CD4-positive, alpha-beta memory T cell (primary cell): ENCODE measurements at regions not wholly inside any gene's neighbourhood (a gene's known extent, or its start where the extent isn't known, plus 50 kb on each side); places are given as distances from the start of the nearest gene placed in this dataset.

Source experiments
- CTCF ChIA-PET: fragments of 350-600 bp; sonication (Branson Sonifier 250); formaldehyde crosslinking; loops from one replicate; lab custom pipeline; 2021; ENCODE audit warnings: inconsistent platforms; ENCODE audit not compliant: partially characterized antibody; lab: Charles Lee
- POLR2A ChIA-PET: fragments of 350-600 bp; sonication (Branson Sonifier 250); formaldehyde crosslinking; loops from one replicate; lab custom pipeline; 2021; ENCODE audit not compliant: partially characterized antibody; lab: Charles Lee
- DNase-seq, 5 donors: peaks; one replicate each; pipeline versions ENCODE4 v3.0.0 to v3.0.0-alpha.2; 2020 to 2022; ENCODE audit warnings: mixed read lengths in 1 of 5
- H3K27ac ChIP-seq: one replicate; pipeline ENCODE4 v1.7.0; 2013; ENCODE audit warnings: low read depth, low read length
- H3K27me3 ChIP-seq: 2 replicates; pipeline ENCODE4 v1.7.0; 2013; ENCODE audit warnings: mild to moderate bottlenecking, low read length, moderate library complexity; ENCODE audit not compliant: insufficient read depth
- H3K36me3 ChIP-seq: 2 replicates; pipeline ENCODE4 v1.7.0; 2013; ENCODE audit warnings: mild to moderate bottlenecking, low read length, moderate library complexity; ENCODE audit not compliant: insufficient read depth
- H3K4me1 ChIP-seq: 2 replicates; pipeline ENCODE4 v1.7.0; 2013; ENCODE audit warnings: mild to moderate bottlenecking, low read length, moderate library complexity; ENCODE audit not compliant: insufficient read depth
- H3K4me3 ChIP-seq, 2 donors: one replicate each; pipeline ENCODE4 v1.7.0; 2013; ENCODE audit warnings: low read length in 2 of 2, mild to moderate bottlenecking in 1 of 2
- H3K9me3 ChIP-seq, 2 donors: one replicate each; pipeline ENCODE4 v1.7.0; 2013; ENCODE audit warnings: low read length in 2 of 2, control low read depth in 1 of 2; ENCODE audit not compliant: control insufficient read depth in 1 of 2
- H3K27ac Mint-ChIP-seq, 7 donors: one replicate each; pipeline ENCODE4 v1.8.0; 2020 to 2021; ENCODE audit warnings: mixed read lengths in 7 of 7, mild to moderate bottlenecking in 6 of 7, inconsistent platforms in 3 of 7, moderate library complexity in 3 of 7
- H3K27me3 Mint-ChIP-seq, 2 donors: one replicate each; pipeline ENCODE4 v1.8.0; 2020 to 2021; ENCODE audit warnings: mixed read lengths in 2 of 2
- H3K36me3 Mint-ChIP-seq, 2 donors: one replicate each; pipeline ENCODE4 v1.8.0; 2020 to 2021; ENCODE audit warnings: mixed read lengths in 2 of 2, inconsistent platforms in 1 of 2, mild to moderate bottlenecking in 1 of 2
- H3K4me1 Mint-ChIP-seq, 4 donors: one replicate each; pipeline ENCODE4 v1.8.0; 2020 to 2021; ENCODE audit warnings: mixed read lengths in 4 of 4, mild to moderate bottlenecking in 1 of 4
- H3K4me3 Mint-ChIP-seq, 8 donors: one replicate each; pipeline ENCODE4 v1.8.0; 2020 to 2021; ENCODE audit warnings: mixed read lengths in 8 of 8, mild to moderate bottlenecking in 7 of 8, moderate library complexity in 6 of 8, inconsistent platforms in 3 of 8
- H3K9me3 Mint-ChIP-seq, 8 donors: one replicate each; pipeline ENCODE4 v1.8.0; 2020 to 2021; ENCODE audit warnings: mixed read lengths in 8 of 8, mild to moderate bottlenecking in 5 of 8, inconsistent platforms in 3 of 8, moderate library complexity in 1 of 8
- intact Hi-C: fragments of 100-400 bp; cut with micrococcal nuclease; formaldehyde crosslinking; loops from one replicate; pipeline ENCODE4 v1.15.1; 2023

GRCh38 chr6:53410508-53411258 is 61.9 kb upstream of the ELOVL5 start:
- Histone ChIP-seq H3K36me3 (no peaks in the 10 kb centered on the region), H3K4me1 (no peaks in the 10 kb centered on the region), H3K9me3 (no peaks in the 10 kb centered on the region), H3K4me3 (no peak overlapping the region), H3K27ac (no peak overlapping the region), H3K27me3 (no peaks in the 10 kb centered on the region)
- ChIA-PET CTCF (interaction anchor here (0.6 to 6.2 kb wide), 47 partner anchors 8 to 318 kb away, joined by 3 to 202 read pairs (median 5); partner anchors contain the start of gene ELOVL5), POLR2A (interaction anchor here (0.9 to 3.2 kb wide), 4 partner anchors 64 to 238 kb away, joined by 3 to 19 read pairs (median 4); partner anchors contain the start of gene ELOVL5)
- H3K27me3 Mint-ChIP-seq: peaks cover 3 to 4% of the 10 kb centered on the region in 2 donors
- H3K36me3 Mint-ChIP-seq: no peaks in the 10 kb centered on the region
- no peaks in the 10 kb centered on the region for H3K9me3 Mint-ChIP-seq
- intact Hi-C loops: loop anchor here (1.0 kb wide), 5 partner anchors 27 to 238 kb away; no protein-coding TSS in a partner anchor
- H3K4me3 Mint-ChIP-seq: no peak overlapping the region
- H3K4me1 Mint-ChIP-seq: peaks cover 0 to 5% (median 2%) of the 10 kb centered on the region in 4 donors
- H3K27ac Mint-ChIP-seq: peak overlapping the region in 1 of 7 donors; percentile 6
- DNase-seq: peak; percentile 57 to 71 (median 67)

GRCh38 chr6:53408826-53409225 is 60.1 kb upstream of the ELOVL5 start:
- no peaks in the 10 kb centered on the region for H3K27me3 ChIP-seq
- H3K4me3 ChIP-seq: no peak overlapping the region
- no peaks in the 10 kb centered on the region for H3K9me3 Mint-ChIP-seq
- no peak overlapping the region for H3K27ac Mint-ChIP-seq
- H3K27me3 Mint-ChIP-seq: peaks cover 0 to 4% of the 10 kb centered on the region in 2 donors
- no peaks in the 10 kb centered on the region for H3K9me3 ChIP-seq
- no peaks in the 10 kb centered on the region for H3K36me3 Mint-ChIP-seq
- intact Hi-C loops: no loop called here
- CTCF ChIA-PET: interaction anchor here (0.6 to 6.2 kb wide), 12 partner anchors 10 to 238 kb away, joined by 3 to 202 read pairs (median 4); partner anchors contain the start of gene ELOVL5
- no peaks in the 10 kb centered on the region for H3K36me3 ChIP-seq
- no peaks in the 10 kb centered on the region for H3K4me1 ChIP-seq
- H3K27ac ChIP-seq: no peak overlapping the region
- H3K4me3 Mint-ChIP-seq: no peak overlapping the region
- peaks cover 0 to 5% (median 2%) of the 10 kb centered on the region in 4 donors for H3K4me1 Mint-ChIP-seq
- no peak for DNase-seq
- POLR2A ChIA-PET: interaction anchor here (0.7 to 3.2 kb wide), 2 partner anchors 62 to 1104 kb away, joined by 3 to 19 read pairs; partner anchors contain the start of gene ELOVL5

GRCh38 chr6:53399027-53399344 is 50.2 kb upstream of the ELOVL5 start:
- intact Hi-C loops: no loop called here

GRCh38 chr6:53398247-53399026 is 49.7 kb upstream of the ELOVL5 start:
- H3K9me3 ChIP-seq: no peaks in the 10 kb centered on the region
- ChIA-PET POLR2A (no interaction called here), CTCF (interaction anchor here (1.0 to 1.7 kb wide), 3 partner anchors 10 to 226 kb away, joined by 4 to 6 read pairs (median 5); no protein-coding TSS in a partner anchor)
- Mint-ChIP-seq H3K9me3 (no peaks in the 10 kb centered on the region), H3K27me3 (peaks cover 0 to 1% of the 10 kb centered on the region in 2 donors), H3K4me1 (no peaks in the 10 kb centered on the region), H3K4me3 (no peak overlapping the region), H3K27ac (no peak overlapping the region), H3K36me3 (no peaks in the 10 kb centered on the region)
- no peak overlapping the region for H3K27ac ChIP-seq
- H3K4me3 ChIP-seq: no peak overlapping the region
- H3K27me3 ChIP-seq: no peaks in the 10 kb centered on the region
- intact Hi-C loops: no loop called here
- DNase-seq: no peak
- no peaks in the 10 kb centered on the region for H3K4me1 ChIP-seq
- H3K36me3 ChIP-seq: no peaks in the 10 kb centered on the region

More at GRCh38 chr6:53399027-53399344, 50.2 kb upstream of the ELOVL5 start:
- POLR2A ChIA-PET: no interaction called here
- CTCF ChIA-PET: interaction anchor here (1.0 to 1.7 kb wide), 3 partner anchors 10 to 227 kb away, joined by 4 to 6 read pairs (median 5); no protein-coding TSS in a partner anchor
- no peak overlapping the region for H3K27ac Mint-ChIP-seq
- no peak overlapping the region for H3K4me3 Mint-ChIP-seq
- no peaks in the 10 kb centered on the region for H3K4me1 ChIP-seq
- H3K4me1 Mint-ChIP-seq: no peaks in the 10 kb centered on the region
- no peak for DNase-seq
- H3K9me3 Mint-ChIP-seq: no peaks in the 10 kb centered on the region
- H3K27me3 ChIP-seq: no peaks in the 10 kb centered on the region
- H3K4me3 ChIP-seq: no peak overlapping the region
- no peaks in the 10 kb centered on the region for H3K36me3 Mint-ChIP-seq
- no peak overlapping the region for H3K27ac ChIP-seq
- H3K36me3 ChIP-seq: no peaks in the 10 kb centered on the region
- H3K27me3 Mint-ChIP-seq: peaks cover 0 to 1% of the 10 kb centered on the region in 2 donors
- no peaks in the 10 kb centered on the region for H3K9me3 ChIP-seq
